Upper lobe of left lung (tissue), 6 donors: ENCODE measurements at regions not wholly inside any gene's neighbourhood (a gene's known extent, or its start where the extent isn't known, plus 50 kb on each side); places are given as distances from the start of the nearest gene placed in this dataset.

Experiments used
- ATAC-seq, 2 donors: fragments of 200-7000 bp; cut with Tn5 transposase; one replicate each; pipeline ENCODE4 v1.9.1; 2022; ENCODE audit warnings: mild to moderate bottlenecking in 2 of 2, moderate library complexity in 2 of 2; ENCODE audit not compliant: low FRiP score in 2 of 2
- DNase-seq, 2 donors: peaks; one replicate each; pipeline ENCODE4 v3.0.0-alpha.2; 2019 to 2020
- H3K27ac ChIP-seq, 4 donors: fragments of 200-600 bp; sonication (generic); one replicate each; pipeline ENCODE4 v1.5.1; 2016 to 2019
- H3K27me3 ChIP-seq, 4 donors: fragments of 200-600 bp; sonication (generic); one replicate each; pipeline ENCODE4 v1.5.1; 2017 to 2019
- H3K36me3 ChIP-seq, 4 donors: fragments of 200-600 bp; sonication (generic); one replicate each; pipeline ENCODE4 v1.5.1; 2016 to 2019
- H3K4me1 ChIP-seq, 4 donors: fragments of 200-600 bp; sonication (generic); one replicate each; pipeline ENCODE4 v1.5.1; 2018 to 2019
- H3K4me3 ChIP-seq, 4 donors: fragments of 200-600 bp; sonication (generic); one replicate each; pipeline ENCODE4 v1.5.1; 2017 to 2019; ENCODE audit warnings: mild to moderate bottlenecking in 2 of 4, moderate library complexity in 1 of 4
- H3K9me3 ChIP-seq, 4 donors: fragments of 200-600 bp; sonication (generic); one replicate each; pipeline ENCODE4 v1.5.1; 2018 to 2019
- EP300 ChIP-seq, 4 donors: sonication (generic); formaldehyde crosslinking; IDR thresholded peaks; one replicate each; pipeline ENCODE4 v1.5.1; 2017; ENCODE audit warnings: antibody characterized with exemption in 4 of 4, control low read depth in 2 of 4
- POLR2A ChIP-seq, 4 donors: fragments of 450-650 bp; IDR thresholded peaks; one replicate each; pipeline ENCODE4 v1.5.1; 2016 to 2017; ENCODE audit warnings: antibody characterized with exemption in 4 of 4, mild to moderate bottlenecking in 2 of 4
- POLR2AphosphoS5 ChIP-seq, 2 donors: sonication (generic); formaldehyde crosslinking; IDR thresholded peaks; one replicate each; pipeline ENCODE4 v1.5.1; 2017; ENCODE audit warnings: antibody characterized with exemption in 2 of 2
- WGBS, 2 donors: methylation state at CpG; one replicate each; pipeline ENCODE4 v1.1.5; 2017 to 2018; 5-methylcytosine and 5-hydroxymethylcytosine counted together
- TF ChIP-seq, protein P1 (sequence below), 6 experiments: fragments of 450-650 bp in 4 of 6; fragments of 200-600 bp in 2 of 6; sonication (generic) in 2 of 6; IDR thresholded peaks; one replicate each; pipeline ENCODE4 v1.5.1; 2016 to 2019; ENCODE audit warnings: antibody characterized with exemption in 6 of 6
- donor health status: DM: no; HTN: no; CAD: no; lungs with moderate emphysema.
- donor health status: DM: no; HTN: yes; CAD: no; lungs with severe emphysema.

DNA sequence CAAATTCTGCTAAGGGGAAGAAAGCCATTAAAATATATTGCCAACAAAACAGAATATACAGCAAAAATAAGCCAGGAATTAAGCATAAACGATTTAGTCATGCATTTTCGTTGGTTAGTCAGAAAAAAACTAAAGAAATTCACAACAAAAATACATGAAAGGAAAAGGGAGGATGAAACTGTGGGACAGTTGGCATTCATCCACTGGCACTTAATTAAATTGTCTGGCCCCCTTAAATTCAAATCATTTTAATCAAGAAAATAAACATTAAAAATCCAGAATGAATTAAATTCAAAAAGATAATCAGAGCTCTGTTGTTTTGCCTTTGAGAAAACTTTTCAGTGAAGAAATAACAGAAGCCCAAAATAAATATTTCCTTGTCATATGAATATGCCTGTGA lies 264.6 kb upstream of the TMTC1 start:
- H3K36me3 ChIP-seq = no peaks in the 10 kb centered on the region
- no peaks in the 10 kb centered on the region for H3K4me1 ChIP-seq
- DNase-seq (no peak), ATAC-seq (no peak)
- no peak overlapping the region for H3K4me3 ChIP-seq
- no peak overlapping the region for H3K27ac ChIP-seq
- WGBS, 2 donors = 50 to 55% methylated on average over 2 of the region's 2 CpGs
- no peaks in the 10 kb centered on the region for H3K27me3 ChIP-seq
- no peaks in the 10 kb centered on the region for H3K9me3 ChIP-seq
- TF ChIP-seq EP300 (IDR thresholded peaks at IDR 0.05) (no peak), POLR2AphosphoS5 (IDR thresholded peaks at IDR 0.05) (no peak), POLR2A (IDR thresholded peaks at IDR 0.05) (no peak)
- TF ChIP-seq, protein P1, sequence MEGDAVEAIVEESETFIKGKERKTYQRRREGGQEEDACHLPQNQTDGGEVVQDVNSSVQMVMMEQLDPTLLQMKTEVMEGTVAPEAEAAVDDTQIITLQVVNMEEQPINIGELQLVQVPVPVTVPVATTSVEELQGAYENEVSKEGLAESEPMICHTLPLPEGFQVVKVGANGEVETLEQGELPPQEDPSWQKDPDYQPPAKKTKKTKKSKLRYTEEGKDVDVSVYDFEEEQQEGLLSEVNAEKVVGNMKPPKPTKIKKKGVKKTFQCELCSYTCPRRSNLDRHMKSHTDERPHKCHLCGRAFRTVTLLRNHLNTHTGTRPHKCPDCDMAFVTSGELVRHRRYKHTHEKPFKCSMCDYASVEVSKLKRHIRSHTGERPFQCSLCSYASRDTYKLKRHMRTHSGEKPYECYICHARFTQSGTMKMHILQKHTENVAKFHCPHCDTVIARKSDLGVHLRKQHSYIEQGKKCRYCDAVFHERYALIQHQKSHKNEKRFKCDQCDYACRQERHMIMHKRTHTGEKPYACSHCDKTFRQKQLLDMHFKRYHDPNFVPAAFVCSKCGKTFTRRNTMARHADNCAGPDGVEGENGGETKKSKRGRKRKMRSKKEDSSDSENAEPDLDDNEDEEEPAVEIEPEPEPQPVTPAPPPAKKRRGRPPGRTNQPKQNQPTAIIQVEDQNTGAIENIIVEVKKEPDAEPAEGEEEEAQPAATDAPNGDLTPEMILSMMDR (IDR thresholded peaks at IDR 0.05) = no peak

- DNase-seq (no peak), ATAC-seq (peak in 1 of 2 donors; percentile 38)
- no peaks in the 10 kb centered on the region for H3K27me3 ChIP-seq
- H3K36me3 ChIP-seq = no peaks in the 10 kb centered on the region
- H3K4me3 ChIP-seq = no peak overlapping the region
- H3K9me3 ChIP-seq = no peaks in the 10 kb centered on the region
- TF ChIP-seq EP300 (IDR thresholded peaks at IDR 0.05) (no peak), POLR2AphosphoS5 (IDR thresholded peaks at IDR 0.05) (no peak), POLR2A (IDR thresholded peaks at IDR 0.05) (no peak)
- TF ChIP-seq, protein P1 (IDR thresholded peaks at IDR 0.05) = no peak
- no peaks in the 10 kb centered on the region for H3K4me1 ChIP-seq
- 78 to 79% methylated on average over 5 of the region's 5 CpGs for WGBS, 2 donors
- no peak overlapping the region for H3K27ac ChIP-seq
Measured at GRCh38 chr12:30047516-30048254, 263.9 kb upstream of the TMTC1 start.

DNA sequence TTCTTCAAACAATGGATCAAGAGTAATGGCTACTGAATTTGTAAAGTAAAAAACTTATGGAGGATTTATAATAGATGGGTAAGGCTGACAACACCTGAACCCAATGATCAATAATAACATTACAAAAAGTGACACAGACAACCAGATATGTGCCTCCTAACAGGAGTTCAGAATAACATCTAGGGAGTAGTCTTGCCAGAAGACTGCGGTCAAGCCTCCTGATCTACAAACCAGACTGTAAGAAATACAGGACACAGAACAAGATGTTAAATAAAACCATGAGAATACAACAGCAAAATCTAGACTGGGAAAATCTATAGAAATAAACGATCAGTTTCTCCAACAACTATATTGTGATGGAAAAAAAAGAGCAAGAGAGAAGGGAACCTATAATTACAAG lies 262.6 kb upstream of the TMTC1 start:
- Histone ChIP-seq H3K4me1 (no peaks in the 10 kb centered on the region), H3K36me3 (no peaks in the 10 kb centered on the region), H3K27me3 (no peaks in the 10 kb centered on the region), H3K4me3 (no peak overlapping the region), H3K9me3 (no peaks in the 10 kb centered on the region), H3K27ac (no peak overlapping the region)
- DNase-seq = no peak
- ATAC-seq = no peak
- TF ChIP-seq EP300 (IDR thresholded peaks at IDR 0.05) (no peak), POLR2A (IDR thresholded peaks at IDR 0.05) (no peak), POLR2AphosphoS5 (IDR thresholded peaks at IDR 0.05) (no peak)
- TF ChIP-seq, protein P1 (IDR thresholded peaks at IDR 0.05) = no peak
- WGBS, 2 donors = 60 to 68% methylated on average over 2 of the region's 2 CpGs

GRCh38 chr12:30045171-30045570 lies 261.4 kb upstream of the TMTC1 start:
- Histone ChIP-seq H3K4me1 (no peaks in the 10 kb centered on the region), H3K27ac (no peak overlapping the region), H3K36me3 (no peaks in the 10 kb centered on the region), H3K9me3 (no peaks in the 10 kb centered on the region), H3K27me3 (no peaks in the 10 kb centered on the region), H3K4me3 (no peak overlapping the region)
- WGBS, 2 donors = 50% methylated on average over 1 of the region's 1 CpG
- no peak for DNase-seq
- no peak for ATAC-seq
- TF ChIP-seq POLR2AphosphoS5 (IDR thresholded peaks at IDR 0.05) (no peak), EP300 (IDR thresholded peaks at IDR 0.05) (no peak), POLR2A (IDR thresholded peaks at IDR 0.05) (no peak)
- TF ChIP-seq, protein P1 (IDR thresholded peaks at IDR 0.05) = no peak

GRCh38 chr12:30044206-30044605 lies 260.5 kb upstream of the TMTC1 start:
- no peaks in the 10 kb centered on the region for H3K27me3 ChIP-seq
- no peaks in the 10 kb centered on the region for H3K36me3 ChIP-seq
- TF ChIP-seq POLR2AphosphoS5 (IDR thresholded peaks at IDR 0.05) (no peak), EP300 (IDR thresholded peaks at IDR 0.05) (no peak), POLR2A (IDR thresholded peaks at IDR 0.05) (no peak)
- TF ChIP-seq, protein P1 (IDR thresholded peaks at IDR 0.05) = no peak
- H3K4me3 ChIP-seq = no peak overlapping the region
- 82 to 88% methylated on average over 4 of the region's 4 CpGs for WGBS, 2 donors
- no peak for DNase-seq
- no peak overlapping the region for H3K27ac ChIP-seq
- no peaks in the 10 kb centered on the region for H3K9me3 ChIP-seq
- ATAC-seq = no peak
- no peaks in the 10 kb centered on the region for H3K4me1 ChIP-seq
